ENCODE measurements at regions not wholly inside any gene's neighbourhood (a gene's known extent, or its start where the extent isn't known, plus 50 kb on each side); places are given as distances from the start of the nearest gene placed in this dataset.

DNA sequence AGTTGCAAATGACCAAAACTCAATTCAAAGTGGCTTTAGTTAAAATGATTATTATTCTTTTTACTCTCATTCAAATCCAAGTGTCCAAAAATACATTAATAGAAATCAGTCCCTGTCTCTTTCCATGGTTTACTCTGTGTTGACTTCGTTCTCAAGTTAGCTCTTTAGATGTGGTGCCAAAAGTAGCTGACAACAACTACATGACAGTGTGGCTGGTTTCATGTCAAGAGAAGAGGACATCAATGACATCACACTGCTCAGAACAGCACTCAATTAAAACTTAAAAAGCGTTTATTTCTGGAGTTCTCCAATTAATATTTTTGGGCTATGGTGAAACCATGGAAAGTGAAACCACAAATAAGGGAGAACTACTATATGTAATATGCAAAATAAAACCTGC, 1746.9 kb downstream of the LRRC4C start:
- H3K4me3 ChIP-seq (replicated peaks in 1 of 2; ENCODE audit: low read depth in 2 of 2, low read length in 2 of 2): no peak overlapping the region
- TF ChIP-seq, protein P1, sequence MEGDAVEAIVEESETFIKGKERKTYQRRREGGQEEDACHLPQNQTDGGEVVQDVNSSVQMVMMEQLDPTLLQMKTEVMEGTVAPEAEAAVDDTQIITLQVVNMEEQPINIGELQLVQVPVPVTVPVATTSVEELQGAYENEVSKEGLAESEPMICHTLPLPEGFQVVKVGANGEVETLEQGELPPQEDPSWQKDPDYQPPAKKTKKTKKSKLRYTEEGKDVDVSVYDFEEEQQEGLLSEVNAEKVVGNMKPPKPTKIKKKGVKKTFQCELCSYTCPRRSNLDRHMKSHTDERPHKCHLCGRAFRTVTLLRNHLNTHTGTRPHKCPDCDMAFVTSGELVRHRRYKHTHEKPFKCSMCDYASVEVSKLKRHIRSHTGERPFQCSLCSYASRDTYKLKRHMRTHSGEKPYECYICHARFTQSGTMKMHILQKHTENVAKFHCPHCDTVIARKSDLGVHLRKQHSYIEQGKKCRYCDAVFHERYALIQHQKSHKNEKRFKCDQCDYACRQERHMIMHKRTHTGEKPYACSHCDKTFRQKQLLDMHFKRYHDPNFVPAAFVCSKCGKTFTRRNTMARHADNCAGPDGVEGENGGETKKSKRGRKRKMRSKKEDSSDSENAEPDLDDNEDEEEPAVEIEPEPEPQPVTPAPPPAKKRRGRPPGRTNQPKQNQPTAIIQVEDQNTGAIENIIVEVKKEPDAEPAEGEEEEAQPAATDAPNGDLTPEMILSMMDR (IDR thresholded peaks at IDR 0.05; ENCODE audit: low read depth, low read length): no peak
- no peak for DNase-seq (ENCODE audit: low read depth in 2 of 2)

DNA sequence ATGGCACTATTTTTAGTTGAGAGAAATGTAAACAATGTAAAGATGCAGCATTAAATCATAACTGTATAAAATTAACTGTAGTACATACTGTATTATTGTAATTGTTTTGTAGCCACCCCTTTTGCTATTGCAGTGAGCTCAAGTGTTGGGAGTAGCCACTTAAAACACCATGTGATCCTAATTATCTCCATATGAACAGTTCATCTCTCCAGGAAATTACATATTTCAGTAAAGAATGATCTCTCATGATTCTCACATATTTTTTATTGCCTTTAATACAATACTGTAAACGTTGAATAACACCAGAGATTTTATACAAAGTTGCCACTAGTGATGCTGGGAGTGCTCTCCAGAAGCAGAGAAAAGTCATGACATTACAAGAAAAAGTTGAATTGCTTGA, 1768.6 kb downstream of the LRRC4C start:
- no peak for DNase-seq (ENCODE audit: low read depth in 2 of 2)
- TF ChIP-seq, protein P1 (IDR thresholded peaks at IDR 0.05; ENCODE audit: low read depth, low read length): no peak
- no peak overlapping the region for H3K4me3 ChIP-seq (replicated peaks in 1 of 2; ENCODE audit: low read depth in 2 of 2, low read length in 2 of 2)

DNA sequence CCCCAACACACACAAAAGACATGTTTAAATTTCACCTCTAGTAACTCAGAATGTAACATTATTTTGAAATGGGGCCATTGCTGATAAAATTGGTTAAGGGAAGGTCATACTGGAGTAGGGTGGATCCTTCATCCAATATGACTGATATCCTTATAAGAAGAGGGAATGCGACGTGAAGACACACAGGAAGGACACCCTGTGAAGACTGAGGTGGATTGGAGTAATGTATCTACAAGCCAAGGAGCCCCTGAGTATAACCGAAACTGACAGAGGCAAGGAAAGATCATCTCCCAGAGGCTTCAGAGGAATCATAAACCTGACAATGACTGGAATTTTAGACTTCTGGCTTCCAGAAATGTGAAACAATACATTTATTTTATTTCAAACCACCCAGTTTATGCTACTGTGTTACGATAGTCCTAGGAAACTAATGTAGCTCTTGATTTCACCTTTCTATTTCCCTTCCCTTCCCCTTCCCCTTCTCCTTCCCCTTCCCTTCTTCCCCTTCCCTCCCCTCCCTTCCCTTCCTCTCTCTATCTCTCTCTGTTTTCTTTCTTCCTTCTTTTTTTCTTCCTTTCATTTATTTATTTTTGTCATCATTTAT, 1775.4 kb downstream of the LRRC4C start:
- DNase-seq (ENCODE audit: low read depth in 2 of 2): no peak
- no peak overlapping the region for H3K4me3 ChIP-seq (replicated peaks in 1 of 2; ENCODE audit: low read depth in 2 of 2, low read length in 2 of 2)
- TF ChIP-seq, protein P1 (IDR thresholded peaks at IDR 0.05; ENCODE audit: low read depth, low read length): no peak

DNA sequence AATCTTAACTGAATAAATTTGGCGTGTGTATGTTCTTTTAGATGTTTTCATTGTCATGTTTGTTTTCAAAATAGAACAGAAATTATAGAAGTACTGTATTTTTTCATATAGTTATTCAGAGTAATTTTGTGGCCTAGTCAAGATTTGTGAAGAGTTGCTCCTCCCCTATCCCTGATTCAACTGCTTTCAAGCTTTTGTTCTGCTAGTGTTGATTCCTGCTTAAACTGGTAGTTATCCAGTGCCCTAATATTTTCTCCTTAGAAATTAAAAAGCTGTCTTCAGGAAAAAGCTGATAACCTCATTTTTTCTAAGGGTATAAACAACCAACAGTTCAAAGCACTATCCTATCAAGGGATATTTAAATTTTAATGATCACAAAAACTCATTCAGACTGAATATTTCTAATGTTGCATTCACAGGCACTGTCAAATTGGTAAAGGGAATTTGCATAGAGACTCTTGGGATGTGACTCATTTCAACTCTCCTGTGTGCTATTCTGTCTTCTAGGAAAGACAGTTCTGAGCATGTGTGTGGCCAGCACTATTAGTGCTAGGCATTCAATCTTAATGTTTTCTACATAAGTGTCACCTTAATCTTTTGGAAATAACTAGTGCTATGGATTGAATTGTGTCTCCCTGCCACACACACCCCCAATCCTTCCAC, 1776.0 kb downstream of the LRRC4C start:
- H3K4me3 ChIP-seq (replicated peaks in 1 of 2; ENCODE audit: low read depth in 2 of 2, low read length in 2 of 2): no peak overlapping the region
- TF ChIP-seq, protein P1 (IDR thresholded peaks at IDR 0.05; ENCODE audit: low read depth, low read length): no peak
- no peak for DNase-seq (ENCODE audit: low read depth in 2 of 2)

DNA sequence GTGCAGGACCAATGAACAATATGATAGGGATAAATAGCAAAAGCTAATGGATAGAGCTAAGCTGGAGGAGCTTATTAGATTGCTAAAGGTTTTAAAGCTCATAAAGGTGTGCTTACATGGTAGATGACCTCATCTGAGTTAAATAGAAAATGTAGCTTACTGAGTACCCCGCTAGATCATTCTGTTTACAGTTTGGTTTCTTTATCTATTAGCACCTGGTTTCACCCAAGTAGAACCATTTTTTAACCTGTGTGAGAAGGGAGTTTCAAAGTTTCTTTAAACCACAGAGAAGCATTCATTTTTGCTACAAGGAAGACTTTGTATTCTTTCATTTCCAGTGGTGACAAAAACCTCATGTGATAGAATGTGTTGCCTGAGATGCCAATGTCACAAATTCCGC, 1778.0 kb downstream of the LRRC4C start:
- no peak for DNase-seq (ENCODE audit: low read depth in 2 of 2)
- H3K4me3 ChIP-seq (replicated peaks in 1 of 2; ENCODE audit: low read depth in 2 of 2, low read length in 2 of 2): no peak overlapping the region
- TF ChIP-seq, protein P1 (IDR thresholded peaks at IDR 0.05; ENCODE audit: low read depth, low read length): no peak

DNA sequence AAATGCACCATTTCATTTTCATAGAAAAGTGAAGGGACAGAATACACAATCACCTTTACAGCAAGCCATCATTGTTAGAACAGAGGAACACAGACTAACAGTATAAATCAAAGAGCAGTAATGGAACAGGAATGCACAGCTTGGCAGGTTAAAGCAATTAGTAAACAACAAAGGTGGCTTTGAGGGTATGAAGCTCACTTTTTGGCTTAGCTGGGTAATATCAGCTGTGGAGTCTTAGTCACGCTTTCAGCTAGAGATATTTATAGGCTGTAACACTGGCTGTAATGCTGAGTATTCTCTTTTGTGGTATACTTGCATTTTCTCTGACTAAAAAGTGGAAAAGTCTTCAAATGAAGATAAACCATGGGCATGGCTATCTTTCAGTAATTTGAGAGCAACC, 1780.5 kb downstream of the LRRC4C start:
- DNase-seq (ENCODE audit: low read depth in 2 of 2): no peak
- H3K4me3 ChIP-seq (replicated peaks in 1 of 2; ENCODE audit: low read depth in 2 of 2, low read length in 2 of 2): no peak overlapping the region
- TF ChIP-seq, protein P1 (IDR thresholded peaks at IDR 0.05; ENCODE audit: low read depth, low read length): no peak

Data from cardiac fibroblast (primary cell).